ENCODE measurements at regions not wholly inside any gene's neighbourhood (a gene's known extent, or its start where the extent isn't known, plus 50 kb on each side); places are given as distances from the start of the nearest gene placed in this dataset.

GRCh38 chr5:154129013-154129412 is 61.5 kb upstream of the GALNT10 start:
- Histone ChIP-seq H4K20me1 (ENCODE audit: insufficient read depth) (no peaks in the 10 kb centered on the region), H3K4me3 (ENCODE audit: low read depth in 2 of 2, low read length in 1 of 2) (no peak overlapping the region), H3K79me2 (ENCODE audit: insufficient read depth) (no peaks in the 10 kb centered on the region), H3K4me2 (no peak overlapping the region), H3K9ac (no peak overlapping the region), H3K4me1 (ENCODE audit: control insufficient read depth in 1 of 2, insufficient read depth in 2 of 2, low read depth in 1 of 2, low read length in 1 of 2) (no peaks in the 10 kb centered on the region), H3K36me3 (replicated peaks in 1 of 2; ENCODE audit: control insufficient read depth in 1 of 2, insufficient read depth in 2 of 2, low read length in 1 of 2) (no peaks in the 10 kb centered on the region), H3K9me2 (no peaks in the 10 kb centered on the region), H3K9me3 (no peaks in the 10 kb centered on the region), H3F3A (replicated peaks; ENCODE audit: insufficient read depth) (no peaks in the 10 kb centered on the region), H3K27ac (ENCODE audit: low read depth in 2 of 2, low read length in 1 of 2) (no peak overlapping the region), H2AFZ (ENCODE audit: low read depth) (no peak overlapping the region), H3K27me3 (ENCODE audit: insufficient read depth) (no peaks in the 10 kb centered on the region; the same call in 1 of the 2 replicates)
- POLR2A ChIA-PET, result no interaction called here
- CTCF ChIA-PET, result interaction anchor here (0.7 kb wide), 1 partner anchor 274 kb away, joined by 4 read pairs; no protein-coding TSS in a partner anchor
- TF ChIP-seq FOSL2 (IDR thresholded peaks at IDR 0.05; ENCODE audit: borderline replicate concordance, low read depth) (no peak), SIN3A (IDR thresholded peaks at IDR 0.05; ENCODE audit: borderline replicate concordance, low read depth, low read length) (no peak), NRF1 (IDR thresholded peaks at IDR 0.05; ENCODE audit: low read depth, low read length) (no peak), POLR2AphosphoS5 (IDR thresholded peaks at IDR 0.05; ENCODE audit: low read depth, low read length) (no peak), FOXM1 (IDR thresholded peaks at IDR 0.05; ENCODE audit: low read depth) (no peak), GATA2 (CRISPR knock-in tag; IDR thresholded peaks at IDR 0.05) (no peak), TAF1 (IDR thresholded peaks at IDR 0.05; ENCODE audit: borderline replicate concordance, low read depth, low read length) (no peak)
- whole genome bisulfite sequencing (ENCODE audit: low lambda C conversion rate), result 94% methylated on average over 3 of the region's 3 CpGs
- no peak for DNase-seq

DNA sequence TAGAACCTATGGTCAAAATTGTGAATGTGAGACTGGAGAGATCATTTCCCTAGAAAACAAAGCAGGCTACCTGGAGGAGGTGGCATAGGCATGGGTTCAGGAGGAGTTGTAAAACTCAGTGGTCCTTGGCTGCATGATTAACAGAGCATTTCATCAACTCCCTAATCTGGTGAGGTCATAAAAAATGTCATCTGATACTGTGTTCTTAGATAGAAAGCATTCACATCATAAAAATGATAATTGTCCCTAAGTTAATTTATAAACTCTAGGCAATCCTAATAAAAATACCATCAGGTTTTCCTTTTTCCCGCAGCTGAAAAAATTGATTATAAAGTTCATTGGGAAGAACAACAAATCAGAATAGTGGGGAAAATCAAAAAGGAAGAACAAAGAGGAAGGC is 60.6 kb upstream of the GALNT10 start:
- Histone ChIP-seq H3K9ac (no peak overlapping the region), H3K79me2 (ENCODE audit: insufficient read depth) (no peaks in the 10 kb centered on the region), H3K4me1 (ENCODE audit: control insufficient read depth in 1 of 2, insufficient read depth in 2 of 2, low read depth in 1 of 2, low read length in 1 of 2) (no peaks in the 10 kb centered on the region), H3K4me3 (ENCODE audit: low read depth in 2 of 2, low read length in 1 of 2) (no peak overlapping the region), H3K9me2 (no peaks in the 10 kb centered on the region), H3K36me3 (replicated peaks in 1 of 2; ENCODE audit: control insufficient read depth in 1 of 2, insufficient read depth in 2 of 2, low read length in 1 of 2) (no peaks in the 10 kb centered on the region), H3K4me2 (no peak overlapping the region), H4K20me1 (ENCODE audit: insufficient read depth) (no peaks in the 10 kb centered on the region), H3K9me3 (no peaks in the 10 kb centered on the region), H3K27ac (ENCODE audit: low read depth in 2 of 2, low read length in 1 of 2) (no peak overlapping the region), H2AFZ (ENCODE audit: low read depth) (no peak overlapping the region), H3K27me3 (ENCODE audit: insufficient read depth) (no peaks in the 10 kb centered on the region; the same call in 1 of the 2 replicates), H3F3A (replicated peaks; ENCODE audit: insufficient read depth) (no peaks in the 10 kb centered on the region)
- ChIA-PET POLR2A (no interaction called here), CTCF (no interaction called here)
- TF ChIP-seq SIN3A (IDR thresholded peaks at IDR 0.05; ENCODE audit: borderline replicate concordance, low read depth, low read length) (no peak), RAD21 (IDR thresholded peaks at IDR 0.05; ENCODE audit: low read length) (no peak), POLR2AphosphoS5 (IDR thresholded peaks at IDR 0.05; ENCODE audit: low read depth, low read length) (no peak), RXRA (IDR thresholded peaks at IDR 0.05; ENCODE audit: borderline replicate concordance, low read depth) (no peak), FOXM1 (IDR thresholded peaks at IDR 0.05; ENCODE audit: low read depth) (no peak), TAF1 (IDR thresholded peaks at IDR 0.05; ENCODE audit: borderline replicate concordance, low read depth, low read length) (no peak), GATA2 (CRISPR knock-in tag; IDR thresholded peaks at IDR 0.05) (no peak), EZH2phosphoT487 (IDR thresholded peaks at IDR 0.05; ENCODE audit: borderline replicate concordance, low read depth) (no peak), MAX (IDR thresholded peaks at IDR 0.05; ENCODE audit: low read depth) (no peak), TEAD4 (IDR thresholded peaks at IDR 0.05; ENCODE audit: borderline replicate concordance, insufficient read depth) (no peak), RFX5 (IDR thresholded peaks at IDR 0.05; ENCODE audit: low read length) (no peak), TCF12 (IDR thresholded peaks at IDR 0.05) (no peak), NRF1 (IDR thresholded peaks at IDR 0.05; ENCODE audit: low read depth, low read length) (no peak), FOSL2 (IDR thresholded peaks at IDR 0.05; ENCODE audit: borderline replicate concordance, low read depth) (no peak), EP300 (IDR thresholded peaks at IDR 0.05; ENCODE audit: borderline replicate concordance in 1 of 2, low read depth in 1 of 2, low read length in 1 of 2) (no peak), REST (IDR thresholded peaks at IDR 0.05; ENCODE audit: low read depth, low read length) (no peak)
- TF ChIP-seq, protein P1, sequence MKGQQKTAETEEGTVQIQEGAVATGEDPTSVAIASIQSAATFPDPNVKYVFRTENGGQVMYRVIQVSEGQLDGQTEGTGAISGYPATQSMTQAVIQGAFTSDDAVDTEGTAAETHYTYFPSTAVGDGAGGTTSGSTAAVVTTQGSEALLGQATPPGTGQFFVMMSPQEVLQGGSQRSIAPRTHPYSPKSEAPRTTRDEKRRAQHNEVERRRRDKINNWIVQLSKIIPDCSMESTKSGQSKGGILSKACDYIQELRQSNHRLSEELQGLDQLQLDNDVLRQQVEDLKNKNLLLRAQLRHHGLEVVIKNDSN (IDR thresholded peaks at IDR 0.05; ENCODE audit: borderline replicate concordance, low read depth), result no peak
- TF ChIP-seq, protein P2, sequence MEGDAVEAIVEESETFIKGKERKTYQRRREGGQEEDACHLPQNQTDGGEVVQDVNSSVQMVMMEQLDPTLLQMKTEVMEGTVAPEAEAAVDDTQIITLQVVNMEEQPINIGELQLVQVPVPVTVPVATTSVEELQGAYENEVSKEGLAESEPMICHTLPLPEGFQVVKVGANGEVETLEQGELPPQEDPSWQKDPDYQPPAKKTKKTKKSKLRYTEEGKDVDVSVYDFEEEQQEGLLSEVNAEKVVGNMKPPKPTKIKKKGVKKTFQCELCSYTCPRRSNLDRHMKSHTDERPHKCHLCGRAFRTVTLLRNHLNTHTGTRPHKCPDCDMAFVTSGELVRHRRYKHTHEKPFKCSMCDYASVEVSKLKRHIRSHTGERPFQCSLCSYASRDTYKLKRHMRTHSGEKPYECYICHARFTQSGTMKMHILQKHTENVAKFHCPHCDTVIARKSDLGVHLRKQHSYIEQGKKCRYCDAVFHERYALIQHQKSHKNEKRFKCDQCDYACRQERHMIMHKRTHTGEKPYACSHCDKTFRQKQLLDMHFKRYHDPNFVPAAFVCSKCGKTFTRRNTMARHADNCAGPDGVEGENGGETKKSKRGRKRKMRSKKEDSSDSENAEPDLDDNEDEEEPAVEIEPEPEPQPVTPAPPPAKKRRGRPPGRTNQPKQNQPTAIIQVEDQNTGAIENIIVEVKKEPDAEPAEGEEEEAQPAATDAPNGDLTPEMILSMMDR (IDR thresholded peaks at IDR 0.05), result no peak
- DNase-seq, result no peak
- WGBS (ENCODE audit: low lambda C conversion rate), result 21% methylated on average over 1 of the region's 1 CpG
